ENCODE measurements at regions not wholly inside any gene's neighbourhood (a gene's known extent, or its start where the extent isn't known, plus 50 kb on each side); places are given as distances from the start of the nearest gene placed in this dataset.

DNA sequence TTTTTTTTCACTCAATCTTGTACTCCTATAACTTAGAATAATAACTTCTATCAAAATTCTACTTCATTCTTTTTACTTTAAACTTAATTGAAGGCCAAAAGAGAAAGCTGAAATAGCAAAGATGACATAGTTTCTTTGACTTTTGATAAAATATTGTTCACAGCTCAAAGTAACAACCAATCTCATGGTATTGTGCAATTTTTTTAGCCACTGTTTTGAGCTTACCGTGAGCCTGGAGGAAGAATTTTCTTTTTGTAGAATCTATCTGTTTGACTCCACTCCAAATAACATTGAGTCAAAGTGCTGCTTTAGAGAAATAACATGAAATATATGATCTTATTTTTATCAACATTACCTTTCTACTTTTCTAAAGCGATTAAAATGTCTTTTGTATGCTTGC lies 903.9 kb upstream of the FOXG1 start:
- no peak for TF ChIP-seq CTCF (IDR thresholded peaks at IDR 0.05; ENCODE audit: borderline replicate concordance, extremely low read depth, low read length, poor library complexity, severe bottlenecking)
- no peak for TF ChIP-seq EZH2 (IDR thresholded peaks at IDR 0.05; ENCODE audit: borderline replicate concordance, low read depth, low read length, severe bottlenecking)
